ENCODE measurements at regions not wholly inside any gene's neighbourhood (a gene's known extent, or its start where the extent isn't known, plus 50 kb on each side); places are given as distances from the start of the nearest gene placed in this dataset.
"Not testable (repeated sequence)": the region's sequence is repeated elsewhere in the genome, so short reads cannot be mapped to it uniquely, and the experiment has no call there.

DNA sequence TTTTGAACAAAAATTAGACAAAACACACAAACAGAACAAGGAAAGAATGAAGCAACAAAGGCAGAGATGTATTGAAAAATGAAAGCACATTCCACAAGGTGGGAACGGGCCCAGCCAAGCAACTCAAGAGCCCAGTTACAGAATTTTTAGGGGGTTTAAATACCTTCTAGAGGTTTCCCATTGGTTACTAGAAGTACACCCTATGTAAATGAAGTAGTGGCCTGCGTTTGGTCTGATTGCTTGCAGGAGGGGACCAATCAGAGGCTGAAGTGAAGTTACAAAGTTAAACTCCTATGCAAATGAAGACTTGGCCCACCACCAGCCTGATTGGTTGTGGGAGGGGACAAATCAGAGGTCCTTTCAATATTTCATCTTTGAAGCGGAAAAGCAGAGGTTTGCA is 593.7 kb upstream of the MMS22L start:
- DNase-seq (ENCODE audit: low read depth in 2 of 3, low spot score in 2 of 3) = no peak

DNA sequence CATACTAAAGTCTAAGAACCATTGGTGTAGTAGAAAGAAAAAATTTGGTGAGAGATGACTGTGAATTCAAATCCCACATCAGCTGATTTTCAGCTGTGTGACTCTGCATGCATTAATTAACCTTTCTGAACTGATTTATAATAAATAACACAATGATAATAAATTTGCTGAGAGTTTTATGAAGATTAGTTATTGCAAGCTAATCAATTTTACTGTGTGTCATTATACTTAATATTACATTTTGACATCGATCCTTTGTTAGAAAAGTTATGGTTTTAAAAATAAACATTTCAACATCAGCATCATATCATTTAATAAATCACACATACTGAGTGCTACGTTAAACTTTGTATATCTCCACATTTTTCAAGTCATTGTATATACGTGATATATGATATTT is 599.7 kb upstream of the MMS22L start:
- no peak for DNase-seq (ENCODE audit: low read depth in 2 of 3, low spot score in 2 of 3)

DNA sequence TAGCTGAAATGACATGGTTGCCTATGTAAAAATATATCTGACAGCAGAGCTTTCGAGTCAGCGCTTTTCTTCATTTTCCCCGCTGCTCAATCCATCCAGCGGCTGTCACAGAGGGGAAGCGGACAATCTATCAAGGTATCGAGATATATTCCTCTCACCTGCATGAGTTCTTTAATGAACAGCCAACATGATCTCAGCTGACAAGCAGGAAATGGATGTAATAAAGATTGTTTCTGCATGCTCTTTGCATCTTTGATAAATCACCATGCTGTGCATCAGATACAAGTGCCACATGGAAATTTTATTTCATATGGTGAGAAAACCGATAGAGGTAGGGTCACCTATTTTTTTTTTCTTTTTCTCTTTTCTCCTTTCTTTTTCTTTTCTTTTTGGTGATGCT is 602.3 kb upstream of the MMS22L start:
- no peak for DNase-seq (ENCODE audit: low read depth in 2 of 3, low spot score in 2 of 3)

DNA sequence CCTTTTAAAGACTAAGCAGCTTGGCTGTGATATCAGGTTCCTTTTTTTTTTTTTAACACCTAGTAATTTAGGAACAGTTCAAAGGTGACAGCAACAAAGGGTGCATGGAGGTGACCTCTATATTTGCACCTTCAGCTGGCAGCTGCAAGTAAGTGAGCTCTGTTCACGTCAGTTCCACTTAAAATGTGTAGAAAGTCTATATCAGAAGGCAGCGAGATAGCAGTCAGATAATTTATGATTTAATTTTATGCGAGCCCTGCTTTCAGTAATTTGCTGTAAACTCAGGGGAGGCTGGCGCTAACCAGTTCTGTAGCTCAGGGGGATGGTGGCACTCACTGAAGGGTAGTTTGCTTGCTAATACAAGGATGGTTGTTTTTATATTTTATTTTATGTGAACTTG is 602.8 kb upstream of the MMS22L start:
- no peak for DNase-seq (ENCODE audit: low read depth in 2 of 3, low spot score in 2 of 3)

DNA sequence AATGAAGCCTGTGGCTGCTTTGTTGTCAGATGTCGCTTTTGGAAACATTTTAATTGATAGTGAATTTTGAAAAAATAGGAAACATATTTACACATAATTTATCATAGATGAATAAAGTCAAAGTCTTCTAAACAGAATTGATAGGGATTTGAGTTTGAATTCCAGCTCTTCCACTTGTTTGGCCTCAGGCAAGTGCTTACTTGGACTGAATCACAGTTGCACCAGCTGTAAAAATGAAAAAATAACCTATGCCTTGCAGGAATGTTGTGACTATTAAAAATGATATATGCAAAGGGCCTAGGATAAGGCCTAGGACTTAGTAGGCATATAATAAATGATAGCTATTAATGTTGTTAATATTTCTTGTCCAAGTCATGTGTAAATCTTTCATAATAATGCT is 618.5 kb upstream of the MMS22L start:
- DNase-seq (ENCODE audit: low read depth in 2 of 3, low spot score in 2 of 3) = no peak

DNA sequence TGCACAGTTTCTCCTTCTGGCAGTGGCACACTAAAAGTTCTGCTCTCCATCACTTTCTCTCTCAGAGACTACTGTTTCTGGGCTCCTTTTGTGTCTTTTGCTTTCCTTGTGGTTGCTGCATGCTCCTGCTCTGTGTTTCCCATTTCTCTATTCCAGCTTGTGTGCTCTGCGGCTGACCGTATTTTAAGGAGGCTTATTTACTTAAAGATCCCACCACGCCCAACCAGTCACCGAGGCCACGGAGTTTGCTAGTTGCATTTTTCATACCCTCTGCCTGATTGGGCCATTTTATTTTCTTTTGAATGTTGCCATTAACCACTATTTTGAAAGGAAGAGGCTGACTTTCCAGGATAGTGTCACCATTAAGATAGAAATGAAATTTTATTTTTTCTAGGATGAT is 626.4 kb upstream of the MMS22L start:
- no peak for DNase-seq (ENCODE audit: low read depth in 2 of 3, low spot score in 2 of 3)

DNA sequence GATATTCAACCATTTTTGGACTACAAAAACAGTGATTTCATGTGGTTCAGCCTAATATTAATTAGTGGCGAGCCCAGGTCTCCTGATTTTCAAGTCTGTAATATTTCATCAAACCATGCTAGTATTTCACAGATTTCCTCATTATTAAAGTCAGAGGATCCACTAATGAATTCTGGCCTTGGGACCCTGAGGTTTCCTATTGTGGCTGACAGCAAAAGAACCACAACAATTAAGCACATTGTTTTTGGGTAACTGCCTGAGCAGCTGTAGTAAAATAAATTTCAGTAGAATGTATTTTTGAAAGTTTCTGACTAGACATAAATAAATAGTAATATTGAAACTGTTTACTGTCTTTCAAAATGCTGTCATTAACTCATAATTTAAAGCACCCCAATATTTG is 630.7 kb upstream of the MMS22L start:
- no peak for DNase-seq (ENCODE audit: low read depth in 2 of 3, low spot score in 2 of 3)

DNA sequence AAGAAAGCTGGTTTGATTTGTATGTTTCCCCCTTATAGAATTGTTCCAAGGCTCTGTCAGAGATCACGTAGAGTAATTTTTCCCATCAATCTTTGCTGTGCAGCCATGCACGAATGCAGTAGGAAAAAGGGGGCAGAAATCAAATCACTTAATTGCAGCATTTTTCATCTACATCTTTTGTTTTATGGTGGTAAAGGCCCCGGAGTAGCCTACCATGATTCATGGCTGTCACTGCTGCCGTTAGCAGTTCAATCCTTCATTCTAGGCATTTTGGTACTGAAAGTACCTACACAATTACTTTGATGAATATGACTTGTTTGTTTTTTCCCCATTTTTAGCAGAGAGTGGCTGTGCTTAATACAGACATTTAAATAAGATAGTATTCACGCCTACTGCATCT is 631.9 kb upstream of the MMS22L start:
- DNase-seq (ENCODE audit: low read depth in 2 of 3, low spot score in 2 of 3) = no peak

DNA sequence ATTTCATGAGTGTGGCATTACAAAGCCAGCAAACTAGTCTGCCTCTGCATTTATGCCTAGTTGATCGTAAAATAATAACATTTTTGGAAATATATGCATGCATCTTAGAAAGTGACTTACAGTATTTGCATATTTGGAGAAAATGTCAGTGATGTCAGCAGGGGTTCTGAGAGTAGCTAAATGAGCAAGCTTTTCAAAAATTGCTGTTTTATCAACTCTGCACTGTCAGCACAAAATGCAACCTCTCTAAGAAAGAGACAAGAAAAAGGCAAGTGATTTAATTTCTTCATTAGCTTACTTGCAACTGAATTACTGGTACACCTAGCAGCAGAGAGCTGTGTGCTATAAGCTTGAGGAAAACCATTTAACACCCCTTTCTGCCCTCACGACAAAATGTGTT is 632.5 kb upstream of the MMS22L start:
- DNase-seq (ENCODE audit: low read depth in 2 of 3, low spot score in 2 of 3) = no peak

DNA sequence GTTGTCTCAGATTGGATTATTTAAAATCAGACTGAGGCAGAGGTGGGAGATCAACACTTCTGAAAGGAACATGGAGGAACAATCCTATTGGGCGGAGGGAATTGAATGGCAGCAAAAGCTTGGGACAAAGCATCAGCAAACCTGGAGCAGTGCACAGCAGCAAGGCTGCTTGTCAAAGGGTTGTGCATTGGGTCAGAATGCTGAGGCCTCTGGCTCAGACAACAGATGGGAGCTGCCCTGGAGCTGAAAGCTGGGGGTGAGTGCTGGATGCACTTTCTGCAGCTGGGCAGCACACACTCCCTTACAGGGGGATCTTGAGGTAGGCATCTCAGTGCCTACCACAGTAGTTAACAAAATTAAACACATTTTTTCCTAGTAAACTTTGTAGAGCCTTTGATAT is 634.4 kb upstream of the MMS22L start:
- no peak for DNase-seq (ENCODE audit: low read depth in 2 of 3, low spot score in 2 of 3)

DNA sequence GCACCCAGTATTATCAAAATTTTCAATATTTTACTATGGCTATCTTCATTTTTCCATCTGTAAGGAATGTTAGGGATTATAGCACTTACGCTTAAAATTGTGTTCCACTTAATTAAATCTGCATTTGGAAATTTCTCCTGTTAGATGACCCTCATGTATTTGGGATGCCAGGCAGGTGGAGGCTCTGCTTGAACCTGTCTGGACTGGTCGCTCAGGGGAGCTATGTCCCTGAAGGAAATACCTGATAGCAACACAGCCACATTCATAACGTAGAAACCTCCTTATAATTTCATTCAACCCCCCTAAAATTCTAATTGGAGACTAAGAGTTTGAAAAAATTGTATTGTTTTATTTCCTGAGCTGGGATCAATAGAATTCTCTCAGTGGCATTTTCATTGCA is 636.0 kb upstream of the MMS22L start:
- no peak for DNase-seq (ENCODE audit: low read depth in 2 of 3, low spot score in 2 of 3)

DNA sequence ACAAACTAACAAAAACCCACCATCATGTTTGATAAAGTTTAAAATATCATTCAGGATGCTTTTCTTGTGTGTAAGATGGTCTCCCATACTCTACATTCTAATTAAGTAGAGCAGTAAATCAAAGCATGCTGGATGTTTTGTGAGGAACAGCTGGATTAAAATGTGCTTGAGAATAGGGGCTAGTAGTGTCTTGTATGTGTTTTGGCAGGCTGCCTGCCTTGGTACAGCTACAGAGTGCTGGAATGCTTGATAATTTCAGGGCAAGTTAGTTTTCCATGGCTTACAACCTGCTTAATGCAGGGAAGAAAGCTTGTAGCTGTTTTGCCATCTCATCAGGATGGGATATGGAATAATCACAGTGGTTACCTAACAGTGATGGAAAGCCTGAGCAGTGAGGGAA is 636.6 kb upstream of the MMS22L start:
- no peak for DNase-seq (ENCODE audit: low read depth in 2 of 3, low spot score in 2 of 3)

DNA sequence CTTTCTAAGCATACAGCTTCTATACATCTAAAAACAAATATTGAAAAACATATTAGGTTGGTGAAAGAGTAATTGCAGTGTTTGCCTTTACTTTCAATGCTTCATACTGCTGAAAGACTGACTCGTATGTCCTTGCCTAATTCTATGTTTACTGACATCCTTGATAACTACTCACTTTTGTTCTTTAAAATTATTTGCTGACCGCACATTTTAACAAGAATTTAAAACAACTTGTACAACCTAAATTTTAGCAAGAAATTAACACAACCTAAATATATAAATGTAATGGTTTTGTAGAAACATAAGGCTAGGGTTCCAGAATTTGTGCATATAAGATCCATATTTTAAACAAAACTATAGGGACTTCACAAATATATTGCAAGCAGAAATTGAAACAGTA is 640.2 kb upstream of the MMS22L start:
- no peak for DNase-seq (ENCODE audit: low read depth in 2 of 3, low spot score in 2 of 3)

DNA sequence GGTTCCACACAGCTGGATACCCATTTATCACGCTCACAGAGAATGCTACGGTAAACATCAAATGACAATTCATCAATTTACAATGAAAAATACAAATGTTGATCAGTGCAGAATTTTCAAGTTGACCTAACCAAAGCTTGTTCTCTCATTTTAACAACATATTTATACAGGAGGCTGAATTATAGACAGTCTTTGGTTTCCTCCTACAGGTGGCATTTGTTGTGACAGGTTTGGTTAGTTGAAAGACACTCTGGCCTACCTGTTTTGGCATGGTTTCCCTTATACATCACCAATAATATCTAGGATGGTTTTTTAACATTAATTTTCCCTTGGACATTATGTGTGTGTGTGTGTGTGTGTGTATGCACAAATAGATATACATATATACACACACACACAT is 642.5 kb upstream of the MMS22L start:
- no peak for DNase-seq (ENCODE audit: low read depth in 2 of 3, low spot score in 2 of 3)

DNA sequence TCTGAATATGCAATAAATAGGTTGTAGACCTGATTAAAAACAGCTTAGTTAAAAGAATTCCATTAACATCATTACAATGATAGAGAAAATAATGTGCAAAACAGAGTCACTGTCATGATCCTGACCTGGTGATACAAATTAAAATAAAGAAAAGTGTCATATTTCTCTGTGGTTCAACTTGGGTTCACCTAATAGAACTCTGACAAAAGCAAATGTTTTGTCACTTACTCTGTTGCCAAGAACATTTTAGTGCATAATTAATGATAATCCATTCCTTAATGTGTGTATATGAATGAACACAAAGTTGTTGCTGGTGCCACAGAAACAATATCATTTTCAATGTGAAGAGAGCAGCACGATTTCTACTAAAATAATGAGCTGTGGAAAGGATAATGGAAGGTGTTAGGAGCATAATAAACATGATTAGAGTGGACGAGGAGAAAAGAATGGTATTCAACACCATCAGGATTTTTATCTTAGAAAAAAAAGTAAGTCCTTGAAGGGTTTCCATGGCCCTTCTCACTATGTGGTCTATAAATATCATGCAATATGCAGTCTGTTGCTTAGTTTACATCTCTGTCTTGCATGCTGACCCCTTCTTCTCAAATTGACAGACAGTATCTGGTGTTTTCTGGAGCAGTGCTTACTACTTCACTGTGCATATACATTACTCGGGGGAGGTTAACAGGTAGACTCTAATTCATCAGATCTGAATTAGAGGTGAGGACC is 656.6 kb upstream of the MMS22L start:
- no peak for DNase-seq (ENCODE audit: low read depth in 2 of 3, low spot score in 2 of 3)

DNA sequence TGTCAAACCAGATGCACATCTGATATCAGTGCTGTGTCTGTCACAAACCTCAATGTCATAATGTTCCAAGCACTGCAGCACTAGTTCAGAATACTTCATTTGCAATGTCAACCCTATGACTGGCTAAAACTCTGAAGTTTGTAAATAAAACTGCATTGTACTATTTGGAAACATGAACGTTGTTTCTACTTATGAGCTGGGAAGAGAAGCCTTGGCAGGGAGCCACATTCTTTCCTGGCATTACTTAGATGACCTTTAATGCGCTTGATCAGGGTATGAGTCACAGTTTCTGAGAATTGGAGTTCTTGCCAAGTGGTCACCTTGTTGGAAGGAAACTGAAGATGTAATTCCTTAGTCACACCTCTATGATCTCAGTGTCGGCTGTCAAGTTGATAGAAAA is 664.8 kb upstream of the MMS22L start:
- no peak for DNase-seq (ENCODE audit: low read depth in 2 of 3, low spot score in 2 of 3)

DNA sequence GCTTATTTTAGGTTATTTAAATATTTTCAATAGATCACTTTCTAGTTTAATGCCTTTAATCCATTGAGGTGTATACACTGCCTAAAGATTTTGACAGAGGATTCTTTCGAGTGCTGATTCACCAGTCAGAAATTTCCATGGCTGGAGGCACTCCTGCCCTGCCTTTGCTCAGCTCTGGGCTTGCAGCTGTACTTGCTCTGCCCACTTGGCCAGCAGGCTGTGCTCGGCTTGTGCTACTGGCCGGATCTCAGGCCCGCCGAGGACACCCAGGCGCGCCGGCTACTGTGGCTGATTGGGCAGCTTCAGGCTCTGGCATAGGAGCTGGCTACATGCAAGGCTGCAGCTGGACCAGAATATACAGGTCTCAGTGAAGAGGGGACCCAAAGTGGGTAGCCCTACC is 675.1 kb upstream of the MMS22L start:
- no peak for DNase-seq (ENCODE audit: low read depth in 2 of 3, low spot score in 2 of 3)

DNA sequence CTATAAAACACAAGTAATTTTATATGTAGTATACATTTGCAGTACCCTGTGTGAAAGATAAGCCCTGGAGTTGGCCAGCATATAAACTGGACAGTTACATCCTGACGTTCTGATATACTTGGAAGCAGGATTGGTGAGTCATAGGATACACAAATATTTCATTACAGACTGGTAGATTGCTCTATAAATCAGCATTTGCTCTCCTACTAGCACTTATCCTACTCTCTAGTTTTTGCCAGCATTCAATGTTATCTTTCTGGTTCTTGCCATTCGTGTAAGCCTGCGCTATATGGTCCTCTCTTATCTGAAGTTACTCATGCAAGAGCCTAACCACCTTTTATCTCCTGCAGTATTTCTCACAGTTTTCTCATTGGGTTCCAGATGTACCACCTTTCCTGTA is 680.2 kb upstream of the MMS22L start:
- DNase-seq (ENCODE audit: low read depth in 2 of 3, low spot score in 2 of 3) = no peak

DNA sequence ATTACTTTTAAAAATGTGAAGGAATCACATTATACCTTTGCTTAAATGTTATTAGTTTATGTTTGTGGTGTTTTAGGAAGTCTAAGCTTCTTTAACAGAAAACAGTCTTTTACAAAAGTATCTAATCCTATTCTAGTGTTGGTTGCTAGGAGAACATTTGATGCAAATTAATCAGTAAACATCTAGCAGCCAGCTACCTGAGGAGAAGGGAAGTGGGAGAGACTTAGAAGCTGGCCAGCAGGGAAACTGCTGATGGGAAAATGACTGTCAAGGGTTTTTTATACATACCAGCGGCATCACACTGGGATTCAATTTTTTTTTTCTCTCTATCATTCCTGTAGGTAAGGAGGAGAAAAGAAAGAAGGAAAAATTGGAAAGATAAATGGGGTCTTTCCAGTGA is 686.0 kb upstream of the MMS22L start:
- no peak for DNase-seq (ENCODE audit: low read depth in 2 of 3, low spot score in 2 of 3)

DNA sequence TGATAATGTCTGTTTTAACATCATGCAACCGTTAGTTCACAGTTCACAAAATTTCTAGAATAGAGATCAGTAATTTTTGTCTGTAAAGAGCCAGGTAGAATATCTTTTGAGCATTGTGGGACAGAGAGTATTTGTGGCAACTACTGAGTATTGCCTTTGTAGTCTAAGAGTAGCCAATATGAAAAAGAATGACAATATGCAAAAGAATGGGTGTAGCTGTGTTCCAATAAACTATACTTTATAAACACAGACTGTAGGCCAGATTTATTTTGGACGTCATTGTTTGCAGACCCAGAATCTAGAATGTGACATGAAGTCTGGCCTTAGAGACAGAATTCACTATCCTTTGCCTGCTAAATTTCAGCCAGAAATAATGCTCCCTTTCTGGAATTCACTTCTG is 694.1 kb upstream of the MMS22L start:
- DNase-seq (ENCODE audit: low read depth in 2 of 3, low spot score in 2 of 3) = no peak

DNA sequence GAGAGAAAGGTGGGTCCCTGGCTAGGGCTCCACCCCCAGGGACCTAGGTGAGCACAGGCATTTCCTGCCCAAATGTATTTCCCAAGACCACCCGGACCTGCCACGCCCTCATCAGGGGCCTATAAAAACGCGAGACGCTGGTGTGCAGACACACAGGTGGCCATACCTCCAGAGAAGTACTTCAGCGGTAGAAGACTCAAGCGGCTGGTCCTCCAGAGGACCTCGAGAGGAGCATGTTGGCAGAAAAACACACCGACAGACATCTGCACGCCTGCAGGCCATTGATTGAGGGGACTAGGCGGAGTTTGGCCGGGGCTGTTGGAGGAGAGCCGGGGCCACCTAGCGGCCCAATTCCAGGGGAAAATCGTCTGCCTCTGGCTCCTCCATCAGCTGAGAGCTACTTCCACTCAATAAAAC is 695.8 kb upstream of the MMS22L start:
- DNase-seq (ENCODE audit: low read depth in 2 of 3, low spot score in 2 of 3) = no peak

DNA sequence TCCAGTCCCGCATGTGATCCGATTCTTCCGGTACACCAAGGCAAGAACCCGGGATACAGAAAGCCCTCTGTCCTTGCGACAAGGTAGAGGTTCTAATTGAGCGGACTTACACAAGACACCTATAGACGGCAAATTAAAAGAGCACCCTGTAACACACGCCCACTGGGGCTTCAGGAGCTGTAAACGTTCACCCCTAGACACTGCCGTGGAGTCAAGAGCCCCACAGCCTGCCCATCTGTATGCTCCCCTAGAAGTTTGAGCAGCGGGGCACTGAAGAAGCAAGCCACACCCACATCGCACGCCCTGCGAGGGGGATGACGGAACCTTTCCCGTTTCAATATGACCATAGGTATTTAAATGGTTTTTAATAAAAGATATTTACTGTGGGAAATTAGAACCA is 696.3 kb upstream of the MMS22L start:
- DNase-seq (ENCODE audit: low read depth in 2 of 3, low spot score in 2 of 3) = not testable (repeated sequence)

DNA sequence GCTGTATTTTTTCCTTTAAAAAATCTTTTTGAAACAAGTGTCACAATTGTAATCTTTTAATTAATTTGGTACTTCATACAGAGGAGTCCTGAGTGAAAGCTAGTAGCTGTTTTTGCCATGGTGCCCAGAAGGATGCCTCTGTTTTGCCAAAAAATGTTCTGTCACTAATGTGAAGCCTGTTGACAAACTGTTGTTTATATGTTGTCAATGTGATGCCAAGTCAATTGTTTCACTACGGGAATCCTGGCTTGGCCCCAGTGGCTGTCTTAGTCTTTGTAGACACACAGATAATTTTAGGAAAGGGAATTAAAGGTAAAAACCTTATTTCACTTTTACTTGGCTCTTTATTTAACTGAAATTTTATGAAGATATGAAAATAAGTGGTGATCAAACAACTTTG is 706.4 kb upstream of the MMS22L start:
- no peak for DNase-seq (ENCODE audit: low read depth in 2 of 3, low spot score in 2 of 3)
